Body of pancreas (tissue), 4 donors: ENCODE measurements at regions not wholly inside any gene's neighbourhood (a gene's known extent, or its start where the extent isn't known, plus 50 kb on each side); places are given as distances from the start of the nearest gene placed in this dataset.
A peak's percentile ranks its signal among the peaks of the same experiment; 100 is the strongest.

ENCODE experiments used
- ATAC-seq: fragments of 150-250 bp; one replicate; pipeline ENCODE4 v1.9.1; 2016
- DNase-seq, 4 donors: peaks; one replicate each; pipeline ENCODE4 v3.0.0-alpha.2; 2019
- H3K27ac ChIP-seq, 4 donors: fragments of 200-600 bp; sonication (generic); 1 replicate in 3 of 4; 2 replicates in 1 of 4; pipeline versions ENCODE4 v1.5.1 to v1.6.1; 2016 to 2019; ENCODE audit warnings: mild to moderate bottlenecking in 1 of 4, mixed read lengths in 1 of 4, moderate library complexity in 1 of 4
- H3K27me3 ChIP-seq, 2 donors: fragments of 200-600 bp; sonication (generic); one replicate each; pipeline ENCODE4 v1.6.0; 2016; ENCODE audit warnings: mild to moderate bottlenecking in 1 of 2
- H3K36me3 ChIP-seq, 2 donors: fragments of 200-600 bp; sonication (generic); replicated peaks in 1 of 2; 2 replicates each; pipeline ENCODE4 v1.5.1; 2016; ENCODE audit warnings: low read depth in 2 of 2; ENCODE audit not compliant: insufficient read depth in 1 of 2
- H3K4me1 ChIP-seq: fragments of 200-600 bp; sonication (generic); one replicate; pipeline ENCODE4 v1.6.0; 2016
- H3K4me3 ChIP-seq, 2 donors: fragments of 200-600 bp; sonication (generic); 1 replicate in 1 of 2; 2 replicates in 1 of 2; pipeline ENCODE4 v1.5.1; 2016 to 2019
- H3K9me3 ChIP-seq, 3 donors: fragments of 200-600 bp; sonication (generic); 1 replicate in 2 of 3; 2 replicates in 1 of 3; pipeline ENCODE4 v1.5.1; 2016
- CTCF ChIP-seq, 7 experiments: fragments of 450-650 bp in 4 of 7; fragments of 200-600 bp in 3 of 7; sonication (generic) in 3 of 7; IDR thresholded peaks; one replicate each; pipeline ENCODE4 v1.5.1; 2016 to 2019; ENCODE audit warnings: antibody characterized with exemption in 7 of 7
- POLR2A ChIP-seq, 3 donors: fragments of 450-650 bp; IDR thresholded peaks; one replicate each; pipeline ENCODE4 v1.6.1; 2016; ENCODE audit warnings: antibody characterized with exemption in 3 of 3, mild to moderate bottlenecking in 2 of 3
- WGBS, 2 donors: methylation state at CpG; one replicate each; pipeline ENCODE4 v1.1.5; 2017; 5-methylcytosine and 5-hydroxymethylcytosine counted together
- intact Hi-C: fragments of 100-400 bp; cut with DNase I; formaldehyde crosslinking; loops from one replicate; pipeline ENCODE4 v1.15.1; 2023

- H3K27ac ChIP-seq, result no peak overlapping the region
- no peaks in the 10 kb centered on the region for H3K36me3 ChIP-seq
- no peaks in the 10 kb centered on the region for H3K9me3 ChIP-seq
- no peaks in the 10 kb centered on the region for H3K4me1 ChIP-seq
- intact Hi-C loops, result no loop called here
- no peak for TF ChIP-seq POLR2A (IDR thresholded peaks at IDR 0.05)
- no peak for TF ChIP-seq CTCF (IDR thresholded peaks at IDR 0.05)
- 85 to 90% methylated on average over 2 of the region's 2 CpGs for WGBS, 2 donors
- no peak for DNase-seq
- H3K27me3 ChIP-seq, result no peaks in the 10 kb centered on the region
- ATAC-seq, result no peak
- H3K4me3 ChIP-seq, result no peak overlapping the region
Measured at GRCh38 chr21:29228306-29228705, 70.4 kb upstream of the BACH1 start.

GRCh38 chr21:29230551-29231261 is 68.0 kb upstream of the BACH1 start:
- no peaks in the 10 kb centered on the region for H3K27me3 ChIP-seq
- DNase-seq (no peak), ATAC-seq (no peak)
- intact Hi-C loops, result no loop called here
- H3K4me1 ChIP-seq, result no peaks in the 10 kb centered on the region
- no peaks in the 10 kb centered on the region for H3K36me3 ChIP-seq
- H3K9me3 ChIP-seq, result no peaks in the 10 kb centered on the region
- H3K4me3 ChIP-seq, result no peak overlapping the region
- no peak for TF ChIP-seq CTCF (IDR thresholded peaks at IDR 0.05)
- no peak for TF ChIP-seq POLR2A (IDR thresholded peaks at IDR 0.05)
- 90 to 93% methylated on average over 3 of the region's 3 CpGs for WGBS, 2 donors
- H3K27ac ChIP-seq, result no peak overlapping the region

- WGBS, 2 donors, result 90% methylated on average over 6 of the region's 6 CpGs
- no peak for DNase-seq
- Histone ChIP-seq H3K4me3 (no peak overlapping the region), H3K4me1 (no peaks in the 10 kb centered on the region), H3K9me3 (no peaks in the 10 kb centered on the region), H3K36me3 (no peaks in the 10 kb centered on the region), H3K27me3 (no peaks in the 10 kb centered on the region), H3K27ac (no peak overlapping the region)
- no peak for ATAC-seq
- intact Hi-C loops, result no loop called here
- TF ChIP-seq CTCF (IDR thresholded peaks at IDR 0.05) (no peak), POLR2A (IDR thresholded peaks at IDR 0.05) (no peak)
Measured at GRCh38 chr21:29231756-29232529, 66.8 kb upstream of the BACH1 start.

GRCh38 chr21:29232530-29233255 is 66.0 kb upstream of the BACH1 start:
- Histone ChIP-seq H3K36me3 (no peaks in the 10 kb centered on the region), H3K9me3 (no peaks in the 10 kb centered on the region), H3K27ac (peak overlapping the region in 2 of 4 donors; percentile 50 to 56), H3K27me3 (no peaks in the 10 kb centered on the region), H3K4me3 (no peak overlapping the region), H3K4me1 (peaks cover 4% of the 10 kb centered on the region)
- ATAC-seq, result peak; percentile 26
- DNase-seq, result no peak
- intact Hi-C loops, result no loop called here
- no peak for TF ChIP-seq CTCF (IDR thresholded peaks at IDR 0.05)
- TF ChIP-seq POLR2A (IDR thresholded peaks at IDR 0.05), result no peak
- 80 to 83% methylated on average over 8 of the region's 8 CpGs for WGBS, 2 donors
